Tongue (tissue), 1 donor: ENCODE measurements at regions not wholly inside any gene's neighbourhood (a gene's known extent, or its start where the extent isn't known, plus 50 kb on each side); places are given as distances from the start of the nearest gene placed in this dataset.
A peak's percentile ranks its signal among the peaks of the same experiment; 100 is the strongest.

Experiments used
- DNase-seq: peaks from one replicate; pipeline ENCODE4 v3.0.0-alpha.2; 2015

DNA sequence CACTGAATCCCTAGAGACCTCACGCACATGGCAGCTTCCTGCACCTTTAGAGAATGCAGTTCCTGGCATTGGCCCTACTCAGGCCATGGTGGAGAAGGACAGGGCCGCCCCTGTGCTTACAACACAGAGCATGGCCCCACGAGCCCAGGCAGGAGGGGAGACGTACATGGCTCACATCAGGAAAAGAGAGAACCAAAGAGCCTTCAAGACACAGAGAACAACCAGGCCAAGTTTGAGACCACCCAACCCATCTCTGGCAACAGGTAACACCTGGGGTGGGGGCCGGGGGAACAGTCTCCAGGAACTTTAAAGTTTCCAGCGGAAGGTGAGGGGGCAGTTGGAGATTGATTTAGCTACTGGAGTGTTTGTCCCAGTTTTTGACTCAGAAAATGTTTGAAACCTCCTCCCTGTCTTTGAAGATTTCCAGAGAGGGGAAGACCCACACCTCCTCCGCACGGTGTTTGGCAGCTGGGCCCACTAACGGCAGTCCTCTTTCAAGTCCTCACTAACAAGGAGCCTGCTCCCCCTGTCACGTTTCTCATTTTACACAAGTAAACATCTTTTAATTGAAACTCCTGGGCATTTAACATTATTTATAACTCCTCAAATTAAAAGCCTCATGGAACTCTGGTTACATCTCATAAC, 1423.8 kb downstream of the TBC1D22A start:
- DNase-seq, result no peak

DNA sequence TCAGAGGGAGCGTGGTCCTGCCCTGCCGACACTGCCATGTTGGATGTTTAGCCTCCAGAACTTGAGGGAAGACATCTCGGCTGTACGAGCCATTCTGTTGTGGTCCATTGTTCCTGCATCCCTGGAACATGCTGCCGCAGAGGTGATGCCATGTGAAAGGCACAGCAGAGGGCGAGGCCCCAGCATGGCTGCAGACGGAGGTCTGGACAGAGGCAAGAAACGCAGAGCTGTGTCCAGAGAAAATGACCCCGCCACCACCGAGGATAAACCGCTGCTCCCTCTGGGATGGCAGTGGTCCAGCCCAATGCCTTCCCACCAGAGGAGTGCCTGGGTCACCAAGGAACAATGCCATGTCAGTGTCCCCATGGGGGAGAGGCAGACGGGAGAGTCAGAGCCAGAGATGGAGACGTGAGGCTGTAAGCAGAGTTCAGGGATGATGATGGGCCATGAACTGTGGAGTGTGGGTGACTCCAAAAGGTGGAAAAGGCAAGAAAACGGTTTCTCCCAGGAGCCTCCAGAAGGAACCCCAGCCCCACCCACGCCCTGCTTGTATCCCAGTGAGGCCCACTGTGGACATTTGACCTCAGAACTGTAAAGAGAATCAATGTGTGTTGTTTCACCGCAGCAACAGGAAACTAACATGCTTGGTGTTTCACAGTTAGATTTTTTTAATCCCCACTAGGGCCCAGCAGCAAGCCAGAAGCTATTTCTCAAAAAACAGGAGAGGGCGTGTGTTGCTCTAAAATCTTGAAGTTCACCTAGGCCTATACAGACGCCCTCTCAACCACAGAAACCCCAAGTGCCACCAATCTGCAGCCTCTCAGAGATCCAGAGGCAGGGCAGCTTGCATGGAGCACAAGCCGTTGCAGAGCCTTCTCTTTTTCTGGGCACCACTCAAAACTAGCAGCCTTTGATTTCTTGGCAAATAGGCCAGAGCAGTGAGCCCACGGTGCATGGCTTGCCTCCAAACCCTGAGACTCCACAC, 1422.9 kb downstream of the TBC1D22A start:
- no peak for DNase-seq

DNA sequence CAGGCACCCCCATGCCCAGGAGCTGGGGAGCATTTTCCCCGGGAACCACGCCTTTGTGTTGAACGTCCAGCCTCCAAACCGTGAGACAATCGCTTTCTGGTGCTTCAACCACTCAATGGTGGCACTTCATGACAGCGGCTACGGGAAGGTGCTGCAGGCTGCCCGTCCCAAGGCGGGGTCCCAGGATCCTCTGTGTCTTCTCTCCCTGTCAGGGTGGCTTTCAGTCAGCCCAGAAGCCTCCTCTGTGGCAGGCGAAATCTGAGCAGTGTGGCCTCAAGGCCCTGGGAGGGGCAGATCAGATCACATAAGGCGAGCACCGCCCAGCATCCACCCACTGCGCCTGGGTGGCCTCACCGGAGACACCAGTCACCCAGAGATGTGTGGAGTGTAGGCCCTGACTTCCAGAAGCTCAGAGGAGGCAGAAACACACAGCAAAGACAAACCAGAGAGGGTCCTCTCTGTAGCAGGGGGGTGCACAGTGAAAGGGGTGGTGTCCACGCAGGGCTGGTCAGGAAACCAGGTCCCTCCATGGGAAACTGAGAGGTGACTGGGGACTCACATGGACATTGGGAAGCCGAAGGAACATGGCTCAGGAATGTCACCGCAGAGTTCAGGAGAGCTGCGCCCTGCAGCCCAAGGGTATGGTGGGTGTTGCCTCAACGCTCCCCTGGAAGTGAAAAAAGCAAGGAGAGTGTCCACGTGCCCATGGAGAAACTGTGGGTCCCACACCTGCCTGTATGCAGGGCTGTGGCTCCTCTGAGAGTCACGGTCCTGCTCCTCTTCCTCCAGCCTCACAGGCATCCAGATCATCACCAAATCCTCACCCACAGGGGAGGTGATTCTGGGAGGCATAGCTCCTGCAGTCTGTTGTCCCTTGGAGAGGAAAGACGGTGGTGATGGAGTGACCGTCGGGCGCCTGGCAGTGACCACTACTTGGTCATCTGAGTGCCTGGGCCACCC, 1420.7 kb downstream of the TBC1D22A start:
- no peak for DNase-seq

DNA sequence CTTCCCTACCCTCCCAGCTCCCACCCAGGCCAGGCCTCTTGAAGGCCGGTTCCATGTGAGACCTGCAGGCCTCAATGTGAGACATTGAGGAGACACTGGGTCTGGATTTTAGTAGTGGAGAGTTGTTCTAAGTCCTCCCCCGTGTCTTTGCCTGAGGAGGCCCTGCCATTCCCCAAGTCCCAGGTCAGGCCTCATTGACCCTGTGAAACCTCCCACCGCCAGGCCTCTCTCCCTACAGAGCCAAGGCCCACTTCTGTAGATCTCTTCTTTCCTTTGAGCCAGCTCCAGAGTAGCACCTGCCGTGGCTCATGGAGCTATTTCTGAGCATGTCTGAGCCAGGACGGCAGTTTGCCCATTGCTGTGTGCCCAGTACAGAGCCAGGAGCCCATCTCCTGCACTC, 1419.6 kb downstream of the TBC1D22A start:
- DNase-seq, result no peak

DNA sequence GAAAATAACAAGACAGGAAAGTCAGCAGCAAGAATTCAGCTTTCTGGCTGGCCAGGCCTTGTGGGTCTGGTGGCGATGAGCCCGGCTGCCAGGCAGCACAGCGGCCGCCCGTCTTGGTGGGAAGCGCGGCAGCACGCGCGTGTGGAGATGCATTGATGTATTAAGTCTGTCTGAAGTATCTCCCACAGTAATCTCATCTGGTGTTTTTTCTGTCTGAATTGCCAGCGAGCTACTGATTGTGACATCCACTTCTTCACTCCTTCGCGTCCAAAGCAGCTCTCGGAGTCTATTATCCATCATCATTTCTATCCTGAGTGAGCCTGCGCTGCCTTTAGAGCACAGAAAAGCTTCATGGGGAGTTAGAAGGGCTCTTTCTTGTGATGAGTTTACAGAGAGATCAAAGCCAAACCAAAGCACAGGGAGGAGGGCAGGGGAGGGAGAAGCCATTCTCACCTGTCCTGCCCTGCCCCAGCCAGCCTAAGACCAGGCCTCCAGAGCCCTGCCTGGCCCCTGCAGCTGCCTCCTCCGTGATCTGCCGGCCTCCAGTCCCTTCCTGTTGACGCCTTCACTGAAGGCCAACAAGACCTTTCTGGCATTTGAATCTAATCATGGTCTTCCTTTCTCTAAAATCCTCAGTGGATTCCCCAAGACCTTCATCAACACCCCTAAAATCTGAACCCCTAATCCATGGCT, 1419.0 kb downstream of the TBC1D22A start:
- DNase-seq, result no peak

DNA sequence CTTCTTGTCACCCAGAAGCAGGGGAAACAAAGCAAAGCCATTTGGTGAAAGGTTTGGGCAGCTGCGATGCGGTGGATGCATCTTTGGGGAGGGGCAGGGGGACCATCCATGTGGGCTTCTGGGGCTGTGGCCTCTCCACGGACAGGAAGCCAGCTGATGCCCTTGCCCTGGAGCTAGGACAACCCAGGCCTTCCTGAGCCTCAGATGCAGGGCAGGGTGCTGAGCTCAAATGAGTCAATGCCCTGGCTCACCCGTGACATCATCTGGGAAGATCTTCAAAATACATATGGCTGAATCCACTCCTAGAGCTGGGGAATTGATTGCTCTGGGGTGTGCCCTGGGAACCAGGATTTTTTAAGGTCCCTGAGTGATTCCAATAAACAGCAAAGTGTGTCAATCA, 1418.2 kb downstream of the TBC1D22A start:
- DNase-seq, result no peak

DNA sequence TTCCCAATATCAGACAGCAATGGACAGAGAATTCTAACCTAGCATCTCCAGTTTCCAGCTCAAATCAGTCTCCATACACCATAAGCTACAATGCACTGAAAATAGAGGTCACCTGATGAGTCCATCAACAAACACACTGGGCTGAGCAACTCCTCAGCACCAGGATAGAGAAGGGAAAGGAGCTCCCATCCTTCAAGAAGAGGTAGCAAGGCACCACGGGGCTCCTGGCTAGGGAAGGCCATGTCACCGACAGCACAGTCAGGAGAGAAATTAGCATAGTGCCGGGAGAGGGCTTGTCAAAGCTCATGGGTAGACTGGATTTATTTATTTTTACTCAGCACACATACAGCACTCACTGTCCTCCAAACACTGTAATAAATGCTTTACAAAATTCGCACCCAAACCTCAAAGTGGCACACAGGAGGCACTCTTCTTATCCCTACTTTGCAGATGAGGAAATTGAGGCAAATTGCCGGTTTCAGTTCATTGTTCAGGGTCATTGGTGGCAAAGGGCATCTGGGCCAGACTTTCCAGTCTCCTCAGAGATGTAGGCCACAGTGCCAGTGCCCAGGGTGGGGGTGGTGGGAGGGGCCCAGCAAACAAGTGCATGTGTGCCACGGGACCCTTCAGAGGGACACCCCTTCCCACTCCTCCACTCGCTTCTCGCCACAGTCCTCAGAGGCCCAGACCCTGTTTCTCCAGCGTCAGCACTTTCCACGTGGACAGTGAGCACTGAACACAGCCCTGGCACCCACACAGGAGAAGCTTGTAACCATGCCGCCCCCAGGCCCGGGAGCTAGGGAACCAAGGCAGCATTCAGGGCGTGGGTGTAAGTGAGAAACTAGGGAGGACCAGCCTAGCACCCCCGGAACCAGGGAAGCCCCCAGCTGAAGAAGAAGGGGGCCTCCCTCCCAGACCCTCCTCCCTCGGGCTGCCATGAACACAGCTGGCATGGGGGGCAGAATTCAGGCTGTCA, 1417.4 kb downstream of the TBC1D22A start:
- no peak for DNase-seq

DNA sequence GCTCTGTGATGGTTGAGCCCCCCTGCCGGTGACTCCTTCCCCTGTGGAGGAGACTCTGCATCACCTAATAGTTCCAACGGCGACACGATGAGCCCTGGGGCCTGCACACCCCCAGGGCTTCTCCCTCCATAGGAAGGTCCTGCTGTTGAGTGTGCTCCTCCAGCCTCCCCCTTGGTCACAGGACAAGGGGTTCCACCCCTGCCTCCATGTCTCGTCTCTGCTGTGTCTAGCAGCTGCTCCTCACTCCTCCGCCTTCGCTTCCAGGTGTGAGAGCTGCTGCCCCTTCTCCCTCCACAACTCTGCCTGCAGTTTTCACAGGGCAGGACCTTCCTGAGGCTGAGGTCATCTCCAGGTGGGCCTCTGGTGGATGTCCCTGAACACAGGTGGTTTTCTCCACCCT, 1416.1 kb downstream of the TBC1D22A start:
- no peak for DNase-seq

DNA sequence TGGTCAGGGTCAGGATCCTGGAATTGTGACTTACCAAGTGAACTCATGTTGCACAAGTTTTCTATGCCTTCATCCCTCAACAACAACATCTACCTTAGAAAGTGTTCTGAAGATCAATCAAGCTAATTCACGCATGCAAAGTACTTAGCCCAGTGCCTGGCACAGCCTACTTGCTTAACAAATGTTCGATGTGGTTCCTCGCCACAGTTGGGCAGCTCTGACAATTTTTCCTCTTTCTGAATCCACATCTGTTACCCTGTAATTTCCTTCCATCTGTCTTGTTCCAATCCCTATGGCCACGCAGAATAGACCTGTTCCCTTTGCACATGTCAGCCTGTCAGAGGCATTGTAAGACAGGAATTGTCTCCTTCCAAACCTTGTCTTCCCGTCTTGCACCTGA, 1415.2 kb downstream of the TBC1D22A start:
- DNase-seq, result no peak

DNA sequence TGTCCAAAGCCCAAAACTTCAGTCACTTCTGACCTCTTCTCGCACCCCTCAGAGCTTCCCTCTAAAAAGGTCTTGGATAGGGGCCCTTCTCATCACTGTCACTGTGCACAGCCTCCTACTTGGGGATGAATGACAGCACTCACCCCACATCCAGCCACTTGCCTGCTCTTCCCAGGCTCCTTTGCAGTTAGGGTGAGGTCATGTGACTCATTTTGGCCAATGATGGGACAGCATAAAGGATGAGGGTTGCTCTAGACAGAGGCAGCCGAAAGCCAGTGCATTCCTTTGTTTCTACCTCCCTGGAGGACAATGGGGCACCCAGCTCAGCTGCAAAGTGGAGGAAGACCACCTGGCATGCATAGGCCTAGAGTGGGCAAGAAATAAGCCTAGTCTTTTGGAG, 1413.3 kb downstream of the TBC1D22A start:
- no peak for DNase-seq

DNA sequence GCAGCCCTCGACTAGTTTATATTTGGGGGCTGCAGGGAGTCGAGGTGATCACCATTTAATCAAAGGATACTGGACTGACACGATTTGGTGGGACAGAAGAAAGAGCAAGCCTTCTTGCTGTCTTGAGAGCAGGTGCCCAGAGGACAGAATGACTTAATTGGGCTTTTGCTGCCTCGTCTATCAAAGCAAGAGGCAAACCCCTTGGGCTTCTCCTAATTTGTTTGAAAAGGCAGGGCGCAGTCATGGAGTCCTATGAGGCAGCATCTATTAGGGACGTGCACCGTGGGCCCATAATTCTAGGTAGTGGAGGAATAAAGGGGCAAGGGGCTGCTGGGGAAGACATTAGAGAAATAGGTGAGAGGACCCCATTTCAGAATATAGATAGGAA, 1411.3 kb downstream of the TBC1D22A start:
- DNase-seq, result no peak

DNA sequence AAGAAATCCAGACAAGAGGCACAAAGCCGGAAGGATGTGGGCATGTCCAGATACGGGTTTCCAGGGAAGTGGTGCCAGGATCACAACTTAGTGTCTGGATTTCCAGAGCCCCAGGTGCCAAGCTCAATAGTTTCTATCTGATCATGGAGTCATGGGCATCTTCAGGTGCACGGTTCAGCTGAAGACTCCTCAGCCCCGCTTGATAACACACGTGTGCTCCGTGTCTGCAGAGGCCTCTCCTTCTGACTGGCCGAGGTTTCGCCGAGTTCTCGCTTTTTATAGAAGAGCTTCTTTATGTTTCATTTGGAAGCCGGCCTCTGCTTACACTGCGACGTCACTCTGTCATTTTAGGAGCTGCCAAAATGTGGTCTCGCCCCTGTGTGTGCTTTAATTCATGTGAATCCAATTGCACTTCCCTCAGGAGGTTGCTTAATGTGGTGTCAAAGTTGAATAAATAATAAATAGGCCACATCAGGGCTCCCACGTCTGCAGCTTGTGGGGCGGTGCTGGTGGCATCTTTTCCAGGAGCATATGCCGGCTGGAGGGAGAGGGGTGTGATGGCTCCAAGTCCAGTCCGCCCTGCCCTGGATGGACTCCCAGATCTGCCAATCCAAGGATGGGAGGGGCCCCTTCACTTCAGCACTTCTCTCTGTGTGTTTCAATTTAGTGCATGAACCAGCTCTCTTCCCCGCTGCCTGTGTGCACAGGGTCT, 1410.8 kb downstream of the TBC1D22A start:
- DNase-seq, result peak; percentile 48

DNA sequence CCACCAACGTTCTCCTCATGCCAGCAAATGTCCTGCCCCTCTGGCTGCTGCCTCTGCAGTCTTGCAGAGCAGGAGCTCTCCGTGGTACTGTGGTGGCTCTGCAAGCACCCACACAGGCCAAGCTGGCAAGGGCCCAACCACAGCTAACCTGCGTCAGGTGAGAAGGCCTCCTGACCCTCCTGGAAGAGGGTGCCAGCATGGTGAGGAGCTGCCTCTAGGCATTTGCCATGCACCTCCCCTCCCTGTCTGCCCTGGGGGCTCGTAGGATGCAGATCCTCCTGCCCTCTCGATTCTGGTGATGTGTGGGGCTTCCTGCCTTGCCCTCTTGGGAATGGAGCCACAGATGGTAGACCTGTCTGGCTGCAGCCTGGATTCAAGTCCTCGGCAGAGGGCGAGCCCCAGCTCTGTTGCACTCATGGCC, 1408.8 kb downstream of the TBC1D22A start:
- no peak for DNase-seq

DNA sequence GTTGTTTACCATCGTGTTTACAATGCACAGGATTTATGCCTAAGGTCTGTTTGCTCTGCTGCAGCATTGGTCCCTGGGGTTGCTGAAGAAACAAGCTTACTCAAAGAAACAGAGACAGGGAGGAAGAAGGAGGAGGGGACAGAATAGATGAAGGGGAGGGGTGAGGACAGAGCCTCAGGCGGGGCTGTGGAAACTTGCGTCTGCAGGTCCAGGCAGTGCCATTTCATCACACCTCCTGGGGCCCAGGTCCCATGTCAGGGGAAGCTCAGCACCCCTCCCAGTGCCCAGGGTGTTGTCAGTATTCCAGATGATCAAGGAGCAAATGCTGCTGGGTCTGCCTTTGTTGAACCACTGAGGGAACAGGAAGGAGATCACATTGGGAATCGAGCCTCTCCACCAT, 1406.8 kb downstream of the TBC1D22A start:
- no peak for DNase-seq

DNA sequence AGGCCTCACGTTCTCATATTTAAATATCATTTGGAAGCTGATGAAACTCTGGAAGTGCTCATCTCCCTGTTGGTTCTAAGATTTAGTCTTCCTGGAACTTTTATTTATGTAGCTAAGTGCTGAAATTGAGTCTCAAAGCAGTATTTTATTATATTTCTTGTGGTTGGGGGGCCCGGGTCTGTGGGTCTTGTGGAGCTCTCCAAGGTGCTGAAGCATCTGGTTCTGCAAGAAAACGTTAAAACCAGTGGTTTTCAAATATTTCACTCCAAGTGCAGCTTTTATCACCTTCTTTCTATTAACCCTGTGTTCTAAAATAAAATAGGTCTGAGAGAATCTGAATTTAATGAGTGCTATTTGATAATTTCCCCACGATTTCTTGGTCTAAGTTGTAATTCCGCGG, 1404.8 kb downstream of the TBC1D22A start:
- peak; percentile 61 for DNase-seq

DNA sequence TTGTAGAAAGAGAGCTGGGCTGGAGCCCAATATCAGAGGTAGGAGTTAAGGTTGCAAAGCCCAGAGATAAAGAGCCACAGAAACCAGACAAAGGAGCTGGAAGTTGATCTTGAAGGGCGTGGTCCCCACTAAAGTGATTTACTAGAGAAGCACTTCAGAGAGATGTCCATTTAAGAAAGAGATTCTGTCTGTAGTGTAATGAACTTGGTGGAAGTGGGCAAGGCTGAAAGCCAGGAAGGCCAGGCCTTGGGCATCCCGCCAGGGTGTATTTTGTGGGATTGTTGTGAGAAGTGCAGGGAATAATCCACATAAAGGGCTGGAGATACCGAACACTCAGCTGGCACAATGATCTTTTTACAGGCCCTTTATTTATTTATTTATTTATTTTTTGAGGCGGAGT, 1398.8 kb downstream of the TBC1D22A start:
- no peak for DNase-seq

DNA sequence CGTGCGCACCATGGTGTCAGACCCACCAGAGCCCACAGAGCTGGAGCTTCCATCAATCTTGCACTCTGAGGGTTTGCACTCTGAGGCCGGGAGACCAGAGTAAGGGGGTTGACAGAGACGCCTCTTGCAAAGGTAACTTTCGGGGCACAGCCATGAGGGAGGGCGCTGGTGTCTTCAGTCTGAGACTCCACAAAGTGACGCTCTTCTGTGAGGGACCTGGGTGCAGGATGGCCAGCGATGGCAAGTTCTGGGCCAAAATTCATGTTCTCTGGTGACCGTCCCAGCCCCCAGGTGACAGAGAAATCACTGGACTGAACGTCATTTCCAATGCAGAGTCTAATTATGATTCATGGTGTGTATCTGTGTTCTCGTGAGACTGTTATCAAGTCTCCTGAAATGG, 1395.2 kb downstream of the TBC1D22A start:
- no peak for DNase-seq

DNA sequence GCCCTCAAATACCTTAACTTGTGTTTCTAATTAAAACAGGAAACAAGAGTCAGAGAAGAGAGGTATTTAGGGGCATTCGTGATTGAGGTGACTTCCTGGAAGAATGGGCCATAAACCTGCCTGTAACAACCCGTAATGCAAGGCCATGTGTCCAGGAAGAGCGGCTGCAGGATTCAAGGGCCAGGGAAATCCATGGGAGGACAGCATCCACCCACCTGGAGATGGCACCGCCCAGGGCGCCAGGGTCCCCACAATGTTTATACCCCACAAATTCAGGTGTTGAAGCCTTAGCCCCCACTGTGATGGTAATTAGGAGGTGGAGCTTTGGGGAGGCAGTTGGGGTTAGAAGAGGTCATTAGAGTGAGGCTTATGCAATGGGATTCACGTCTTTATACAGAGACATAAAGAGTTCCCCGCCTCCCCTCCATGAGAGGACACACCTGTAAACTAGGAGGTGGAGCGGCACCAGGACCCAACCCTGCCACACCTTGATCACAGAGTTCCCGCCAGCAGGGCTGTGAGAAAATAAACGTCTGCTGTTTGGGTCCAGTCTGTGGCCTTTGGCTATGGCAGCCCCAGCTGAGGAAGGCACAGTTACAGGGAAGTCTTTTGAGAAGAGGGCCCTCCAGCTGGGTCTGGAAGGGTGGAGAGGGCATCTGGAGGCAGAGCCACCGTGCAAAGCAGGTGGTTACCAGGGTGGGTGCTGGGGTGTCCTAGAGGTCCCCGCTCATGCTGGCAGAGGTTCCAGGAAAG, 1394.3 kb downstream of the TBC1D22A start:
- DNase-seq, result no peak

DNA sequence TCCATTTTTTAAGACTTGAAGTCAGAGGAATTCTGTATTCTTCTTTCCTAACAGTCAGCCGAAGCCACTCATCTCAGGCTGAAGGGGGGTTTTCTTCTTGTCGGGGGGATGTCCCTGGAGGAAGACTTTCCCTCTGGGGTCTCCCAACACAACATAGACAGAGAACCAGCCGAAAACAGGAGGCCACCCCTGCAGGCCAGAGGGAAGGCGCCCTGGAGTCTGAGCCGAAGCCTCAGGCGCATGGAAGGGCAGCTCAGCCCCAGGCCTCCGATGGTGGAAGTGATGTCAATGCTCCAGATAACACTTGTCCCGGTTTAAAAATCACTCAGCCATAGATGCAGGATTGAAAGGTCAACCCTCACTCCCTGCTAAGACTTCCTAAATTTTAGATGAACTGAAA, 1393.0 kb downstream of the TBC1D22A start:
- DNase-seq, result no peak
